Endometrial microvascular endothelial cells (primary cell): ENCODE measurements at regions not wholly inside any gene's neighbourhood (a gene's known extent, or its start where the extent isn't known, plus 50 kb on each side); places are given as distances from the start of the nearest gene placed in this dataset.

ENCODE experiments used
- in situ Hi-C: cut with HindIII; loops from 2 replicates; pipeline ENCODE4 v1.10.0; 2017; ENCODE audit warnings: low sequenced_read_pairs, low pct_unique_long_range_greater_than_20kb; ENCODE audit errors: inconsistent ontology term

- in situ Hi-C loops: no loop called here
These were observed 473.1 kb downstream of the ADGRL2 start for GRCh38 chr1:82273816-82274215.

DNA sequence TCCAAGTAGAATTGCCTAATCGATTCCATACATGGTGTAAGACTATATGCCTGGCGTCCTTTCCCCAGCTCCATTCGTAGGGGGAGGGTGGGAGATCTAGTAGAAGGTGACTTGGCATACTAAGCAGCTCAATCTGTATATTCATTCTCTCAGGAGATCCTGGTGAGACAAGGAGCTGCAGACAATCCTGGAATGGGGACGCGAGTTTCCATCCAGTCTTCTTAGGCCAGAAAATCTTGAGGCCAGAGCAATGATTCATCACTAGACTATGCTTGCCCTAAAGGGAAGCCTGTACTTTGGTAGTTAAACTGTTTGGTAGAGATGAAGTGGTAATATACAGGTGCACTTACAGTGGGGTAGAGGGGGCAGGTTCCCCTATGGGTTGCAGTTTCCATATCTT is 468.7 kb downstream of the ADGRL2 start:
- in situ Hi-C loops: no loop called here

GRCh38 chr1:82268826-82269225 is 468.1 kb downstream of the ADGRL2 start:
- in situ Hi-C loops: no loop called here

- in situ Hi-C loops: no loop called here
These were observed 465.6 kb downstream of the ADGRL2 start for GRCh38 chr1:82266351-82266750.

DNA sequence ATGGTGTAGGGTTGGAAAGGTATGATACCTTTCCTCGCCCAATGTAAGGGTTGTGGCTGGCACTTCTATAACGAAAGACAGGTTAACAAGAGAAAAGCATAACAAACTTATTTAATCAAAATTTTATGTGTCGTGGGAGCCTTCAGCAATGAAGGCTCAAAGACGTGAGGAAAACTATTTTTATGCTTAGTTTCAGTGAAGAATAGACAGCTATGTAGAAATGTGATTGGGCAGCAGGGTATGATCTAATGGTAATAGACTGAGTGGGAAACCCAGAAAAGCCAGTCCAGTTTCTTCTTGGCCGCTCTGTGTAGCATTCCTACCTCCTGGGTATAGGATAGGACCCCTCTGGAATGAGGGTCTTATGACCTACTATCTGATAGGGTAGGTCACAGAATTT is 464.7 kb downstream of the ADGRL2 start:
- in situ Hi-C loops: no loop called here

- in situ Hi-C loops: no loop called here
These were observed 464.1 kb downstream of the ADGRL2 start for GRCh38 chr1:82264802-82265201.

GRCh38 chr1:82263396-82263795 is 462.7 kb downstream of the ADGRL2 start:
- in situ Hi-C loops: no loop called here

DNA sequence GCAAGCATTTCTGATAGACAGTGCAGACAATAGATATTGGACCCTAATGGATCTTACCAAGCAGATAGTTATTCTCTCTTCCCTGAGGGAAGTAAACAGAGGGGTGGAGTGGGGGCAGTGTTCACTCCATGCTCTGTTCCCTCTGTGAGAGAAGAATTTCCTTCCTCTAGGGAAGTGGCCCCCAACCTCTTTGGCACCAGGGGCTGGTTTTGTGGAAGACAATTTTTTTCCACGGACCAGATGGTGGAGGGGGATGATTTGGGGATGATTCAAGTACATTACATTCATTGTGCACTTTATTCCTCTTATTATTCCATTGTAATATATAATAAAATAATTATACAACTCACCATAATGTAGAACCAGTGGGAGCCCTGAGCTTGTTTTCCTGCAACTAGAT is 459.9 kb downstream of the ADGRL2 start:
- in situ Hi-C loops: no loop called here

GRCh38 chr1:82260051-82260450 is 459.3 kb downstream of the ADGRL2 start:
- in situ Hi-C loops: no loop called here

- in situ Hi-C loops: no loop called here
These were observed 458.2 kb downstream of the ADGRL2 start for GRCh38 chr1:82258887-82259286.

GRCh38 chr1:82246050-82246449 is 445.3 kb downstream of the ADGRL2 start:
- in situ Hi-C loops: no loop called here

DNA sequence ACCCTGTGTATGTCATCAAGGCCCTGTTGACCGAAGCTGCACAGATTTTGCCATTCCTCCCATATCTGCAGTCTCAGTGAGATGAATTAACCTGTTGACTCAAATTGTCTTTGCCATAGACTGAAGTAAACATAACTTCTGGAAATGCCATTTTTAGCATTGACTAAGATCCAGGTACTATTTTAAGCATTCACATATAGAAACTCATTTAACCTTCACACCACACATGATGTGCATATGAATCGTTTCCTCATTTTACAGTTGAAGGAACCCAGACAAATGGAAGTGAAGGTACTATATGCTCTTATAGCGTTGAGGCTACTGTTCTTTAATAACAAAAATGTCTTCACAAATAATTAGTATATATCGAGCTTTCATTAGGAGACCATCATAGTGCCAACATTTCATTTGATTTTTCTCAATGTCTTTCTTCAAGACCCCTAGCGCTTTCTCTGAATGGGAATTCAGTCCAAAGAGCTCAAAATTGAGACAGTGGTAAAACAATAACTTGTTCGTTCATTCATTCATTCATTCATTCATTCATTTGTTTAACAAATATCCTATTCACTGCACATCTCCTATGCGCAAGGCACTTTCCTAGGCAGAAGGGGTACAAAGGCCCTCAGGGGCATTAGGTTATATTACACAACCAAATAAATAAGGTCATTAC is 444.7 kb downstream of the ADGRL2 start:
- in situ Hi-C loops: no loop called here

GRCh38 chr1:82240571-82240970 is 439.8 kb downstream of the ADGRL2 start:
- in situ Hi-C loops: no loop called here

- in situ Hi-C loops: no loop called here
These were observed 429.9 kb downstream of the ADGRL2 start for GRCh38 chr1:82230667-82231066.

DNA sequence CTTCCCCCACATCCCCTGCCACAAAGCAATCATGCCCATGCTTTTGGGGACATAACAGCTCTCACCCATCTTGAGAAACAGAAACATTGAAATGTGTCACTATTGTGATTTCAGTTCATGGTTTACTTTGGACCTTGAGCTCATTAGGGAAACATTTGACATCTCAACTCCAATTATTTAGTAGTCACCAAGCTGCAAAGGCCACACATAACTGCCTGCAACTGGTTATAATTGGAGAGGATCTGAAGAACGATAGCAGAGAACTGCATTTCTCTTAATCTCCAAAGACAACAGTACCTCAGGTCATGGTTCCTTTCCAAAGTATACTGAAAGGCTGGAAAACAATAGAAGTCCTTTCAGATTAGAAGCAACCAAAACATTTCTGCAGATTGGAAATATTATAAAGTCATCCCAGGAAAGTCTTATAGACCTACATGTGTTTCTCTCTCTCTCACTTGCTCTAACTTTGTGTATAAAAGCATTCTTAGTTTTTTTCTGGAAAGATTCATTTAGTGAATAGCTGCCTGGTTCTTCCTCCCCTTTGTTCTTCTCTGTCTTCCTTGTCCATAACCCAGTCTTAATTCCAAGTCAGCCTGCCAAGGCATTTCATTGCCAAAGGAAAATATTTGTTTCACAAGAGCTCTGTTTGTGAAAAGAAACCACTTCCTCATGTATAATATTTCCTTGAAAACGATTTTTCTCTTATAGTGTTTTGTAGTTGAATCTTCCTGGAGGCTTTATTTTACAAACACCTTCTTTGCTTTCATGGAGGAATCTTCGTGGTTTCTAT is 426.8 kb downstream of the ADGRL2 start:
- in situ Hi-C loops: no loop called here

DNA sequence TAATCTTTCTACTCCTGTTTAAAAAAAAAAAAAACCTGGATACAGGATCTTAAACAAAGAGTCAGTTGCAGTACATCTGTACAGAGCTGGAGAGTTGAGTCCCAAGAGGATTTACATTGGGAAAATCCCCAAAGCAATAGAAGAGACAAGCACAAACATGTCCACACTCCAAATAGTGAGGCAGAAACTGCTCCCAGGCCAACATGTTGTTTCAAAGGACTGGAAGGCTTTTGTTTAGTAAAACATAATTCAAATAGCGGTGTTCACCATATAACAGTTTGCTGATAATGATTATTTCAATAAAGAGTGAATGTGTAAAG is 425.4 kb downstream of the ADGRL2 start:
- in situ Hi-C loops: no loop called here

DNA sequence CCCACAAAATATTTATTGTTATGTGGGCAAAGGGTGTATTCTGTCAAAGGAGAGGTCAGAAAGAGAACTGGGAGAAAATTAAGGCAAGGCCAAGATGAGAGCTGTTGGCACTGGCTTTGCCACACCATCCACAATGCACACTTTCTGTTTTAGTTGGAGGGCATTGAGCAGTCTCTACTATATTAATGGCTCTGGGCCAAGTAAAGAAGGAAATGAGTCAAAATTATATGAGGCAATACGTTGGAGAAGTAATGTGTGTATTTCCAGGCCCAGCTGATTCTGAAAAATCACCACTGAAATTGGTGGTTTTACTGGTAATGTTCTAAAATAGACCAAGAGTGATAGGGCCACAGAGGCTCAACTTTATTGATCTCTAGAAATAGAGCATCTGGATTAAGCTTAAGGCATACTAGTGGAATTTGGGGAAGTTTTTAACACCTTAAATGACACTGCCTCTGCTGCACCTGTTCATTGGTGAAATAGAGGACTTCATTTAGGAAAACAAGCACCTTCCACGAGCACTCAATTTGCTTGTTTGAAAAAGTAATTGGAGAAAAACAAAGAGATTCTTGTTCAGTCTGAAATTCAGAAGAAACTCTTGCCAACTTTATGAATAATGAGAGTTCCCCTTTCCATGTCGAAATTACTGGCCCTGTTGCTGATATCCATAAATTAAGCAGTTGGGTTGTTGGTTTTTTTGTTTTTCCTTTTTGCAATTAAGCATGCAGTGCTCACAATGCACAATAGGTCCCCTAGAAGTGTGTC is 424.9 kb downstream of the ADGRL2 start:
- in situ Hi-C loops: no loop called here

GRCh38 chr1:82223091-82223490 is 422.4 kb downstream of the ADGRL2 start:
- in situ Hi-C loops: no loop called here

GRCh38 chr1:82221721-82222120 is 421.0 kb downstream of the ADGRL2 start:
- in situ Hi-C loops: no loop called here

- in situ Hi-C loops: no loop called here
These were observed 420.0 kb downstream of the ADGRL2 start for GRCh38 chr1:82220754-82221153.
